NCI-H2171 (cell line): ENCODE measurements at regions not wholly inside any gene's neighbourhood (a gene's known extent, or its start where the extent isn't known, plus 50 kb on each side); places are given as distances from the start of the nearest gene placed in this dataset.

Experiments
- DNase-seq: peaks from one replicate; lab custom pipeline; 2025; lab: John Stamatoyannopoulos, UW

GRCh38 chr6:19454721-19455392 lies 382.3 kb upstream of the ID4 start:
- DNase-seq = no peak

DNA sequence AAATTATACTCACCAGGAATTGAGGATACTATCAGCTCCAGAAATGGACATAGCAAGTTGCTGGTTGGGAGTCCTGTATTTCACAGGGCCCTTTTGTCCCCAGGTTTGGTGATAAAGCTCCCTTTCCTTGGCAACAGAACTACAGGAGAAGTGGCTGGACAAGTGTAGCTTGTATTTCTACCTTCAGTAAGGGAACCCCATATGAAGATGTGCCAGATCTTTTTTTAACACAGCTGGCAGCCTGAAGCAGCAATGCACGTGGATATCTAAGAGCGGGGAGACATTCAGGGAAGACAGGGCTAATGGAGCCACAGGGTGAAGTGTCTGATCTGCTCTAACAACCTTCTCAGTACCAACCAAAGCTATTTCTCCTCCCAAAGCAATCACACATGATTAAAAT lies 373.9 kb upstream of the ID4 start:
- no peak for DNase-seq

GRCh38 chr6:19463925-19464324 lies 373.2 kb upstream of the ID4 start:
- DNase-seq = no peak

- DNase-seq = peak; percentile 68
Measured at GRCh38 chr6:19465256-19465655, 371.9 kb upstream of the ID4 start.

DNA sequence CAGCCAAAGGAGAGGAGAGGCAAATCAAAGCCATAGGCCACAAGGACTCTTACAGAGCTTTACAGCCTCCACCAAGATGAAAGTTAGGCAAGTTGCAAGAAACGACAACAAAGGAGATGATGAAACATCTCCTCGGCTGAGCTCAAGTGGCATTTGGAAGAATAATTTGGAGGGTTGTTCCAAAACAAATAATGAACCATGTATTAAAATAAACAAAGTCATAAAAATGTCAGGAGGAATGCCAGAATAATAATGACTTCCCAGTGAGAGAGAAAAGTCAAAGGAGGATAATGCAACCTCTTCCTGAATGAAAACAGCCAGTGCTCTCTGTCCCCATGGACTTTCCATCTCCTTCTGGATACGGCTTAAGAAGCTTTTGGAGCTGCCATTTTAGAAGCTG lies 371.4 kb upstream of the ID4 start:
- no peak for DNase-seq

DNA sequence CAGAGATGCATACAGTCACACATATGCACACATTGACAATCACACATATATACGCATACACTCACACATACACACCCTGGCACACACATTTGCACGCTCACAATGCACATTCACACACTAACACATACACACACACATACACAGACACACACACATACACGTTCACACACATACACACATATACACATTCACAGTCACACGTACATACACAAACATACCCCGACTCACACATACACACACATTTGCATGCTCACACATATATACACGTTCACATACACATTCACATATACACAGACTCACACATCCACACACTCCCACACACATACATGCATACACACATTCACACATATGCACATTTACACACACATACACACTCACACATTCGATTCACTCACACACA lies 366.8 kb upstream of the ID4 start:
- DNase-seq = no peak

GRCh38 chr6:19472153-19472552 lies 365.0 kb upstream of the ID4 start:
- DNase-seq = no peak

DNA sequence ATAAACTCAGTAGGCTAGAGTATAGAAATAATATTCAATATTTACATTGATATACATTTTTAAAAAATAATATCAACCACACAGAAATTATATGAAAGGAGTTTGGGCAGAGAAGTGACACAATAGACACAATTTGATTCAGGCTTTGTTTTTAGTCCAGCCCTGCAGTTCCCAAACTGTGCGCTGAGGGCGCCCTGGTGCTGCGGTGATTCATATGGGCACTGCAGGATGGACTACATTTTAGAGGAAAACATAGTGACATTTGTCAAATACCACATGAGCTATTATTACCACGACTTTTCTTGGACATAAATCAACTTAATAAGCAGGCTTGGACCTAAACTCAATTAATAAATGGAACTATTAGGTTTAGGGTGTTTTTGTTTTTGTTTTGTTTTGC lies 364.3 kb upstream of the ID4 start:
- DNase-seq = no peak

DNA sequence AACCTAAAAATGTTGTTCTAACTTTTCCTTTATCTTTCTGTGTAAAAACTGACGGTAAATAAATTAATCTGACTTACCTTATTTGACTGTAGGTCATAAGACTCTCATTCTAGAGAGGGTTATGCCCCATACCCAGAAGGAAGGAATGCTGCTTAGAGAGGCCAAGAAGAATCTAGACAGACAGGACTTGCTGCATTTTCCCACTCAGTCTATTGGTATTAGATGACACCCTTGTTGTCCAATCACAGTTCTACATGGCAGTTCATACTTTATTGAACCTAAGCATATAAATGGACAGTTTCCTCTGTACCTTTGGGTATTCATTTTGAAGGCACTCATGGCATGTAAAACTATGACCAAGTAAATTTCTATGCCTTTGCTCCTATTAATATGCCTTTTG lies 359.6 kb upstream of the ID4 start:
- DNase-seq = no peak

DNA sequence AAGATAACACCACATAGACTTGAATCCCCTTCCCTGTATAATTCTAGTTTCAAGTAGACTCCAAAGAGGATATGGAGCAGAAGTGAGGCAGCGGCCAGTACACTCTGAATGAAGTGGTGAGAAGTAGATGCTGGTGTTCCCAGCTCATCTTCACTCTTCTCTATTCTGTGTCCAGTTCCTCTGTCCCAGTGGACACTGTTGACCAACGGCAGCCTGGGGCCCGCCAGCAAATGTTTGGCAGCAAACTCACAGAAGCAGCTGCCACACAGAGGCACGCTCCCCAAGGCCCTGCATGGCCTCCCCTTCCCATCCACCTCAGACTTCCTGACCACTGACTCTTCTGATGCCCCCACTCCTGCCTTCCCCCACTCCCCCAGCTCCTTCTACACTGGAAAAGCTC lies 358.9 kb upstream of the ID4 start:
- DNase-seq = no peak

- DNase-seq = no peak
Measured at GRCh38 chr6:19478992-19479391, 358.2 kb upstream of the ID4 start.

- DNase-seq = no peak
Measured at GRCh38 chr6:19479551-19479950, 357.6 kb upstream of the ID4 start.

- DNase-seq = no peak
Measured at GRCh38 chr6:19492636-19493405, 344.3 kb upstream of the ID4 start.

GRCh38 chr6:19501737-19502245 lies 335.4 kb upstream of the ID4 start:
- no peak for DNase-seq

DNA sequence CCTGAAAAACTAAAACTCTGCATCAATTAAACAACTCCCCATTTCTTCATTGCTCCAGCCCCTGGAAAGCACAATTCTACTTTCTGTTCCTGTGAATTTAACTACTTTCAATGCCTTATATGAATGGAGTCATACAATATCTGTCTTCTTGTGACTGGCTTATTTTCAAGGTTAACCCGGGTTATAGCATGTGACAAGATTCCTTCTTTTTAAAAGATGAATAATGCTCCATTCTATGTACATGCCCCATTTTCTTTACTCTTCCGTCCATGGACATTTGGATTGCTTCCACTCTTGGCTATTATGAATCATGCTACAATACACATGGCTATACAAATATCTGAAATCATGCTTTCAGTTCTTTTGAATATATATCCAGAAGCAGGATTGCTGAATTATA lies 334.9 kb upstream of the ID4 start:
- DNase-seq = no peak

DNA sequence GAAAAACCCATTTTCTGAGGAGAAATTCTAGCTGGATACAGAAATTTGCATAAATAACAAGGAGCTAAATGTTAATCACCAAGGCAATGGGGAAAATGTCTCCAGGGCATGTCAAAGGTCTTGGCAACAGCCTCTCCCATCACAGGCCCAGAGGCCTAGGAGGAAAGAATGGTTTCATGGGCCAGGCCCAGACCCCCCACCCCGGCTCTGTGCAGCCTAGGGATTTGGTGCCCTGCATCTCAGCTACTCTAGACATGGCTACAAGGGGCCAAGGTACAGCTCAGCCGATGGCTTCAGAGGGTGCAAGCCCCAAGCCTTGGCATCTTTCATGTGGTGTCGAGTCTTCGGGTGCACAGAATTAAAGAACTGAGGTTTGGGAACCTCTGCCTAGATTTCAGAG lies 321.2 kb upstream of the ID4 start:
- DNase-seq = no peak

DNA sequence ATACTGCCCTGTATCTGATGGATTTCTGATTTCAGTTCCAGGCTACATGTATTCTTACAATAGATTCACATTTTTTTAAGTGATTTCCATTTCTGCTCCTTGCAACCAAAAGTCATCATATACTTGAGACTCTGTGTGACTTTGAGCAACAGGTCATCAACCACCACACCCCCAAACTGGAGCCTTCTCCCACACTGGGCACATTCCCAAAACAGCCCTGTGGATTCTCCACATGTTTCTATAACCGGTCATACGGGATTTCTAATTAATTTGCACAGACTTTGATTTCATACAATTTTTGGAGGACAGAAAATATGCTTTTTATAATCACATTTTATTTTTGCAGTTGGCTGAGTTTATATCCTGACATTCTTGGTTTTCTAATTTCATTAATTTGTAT lies 317.2 kb upstream of the ID4 start:
- no peak for DNase-seq

- no peak for DNase-seq
Measured at GRCh38 chr6:19524366-19525186, 312.6 kb upstream of the ID4 start.

DNA sequence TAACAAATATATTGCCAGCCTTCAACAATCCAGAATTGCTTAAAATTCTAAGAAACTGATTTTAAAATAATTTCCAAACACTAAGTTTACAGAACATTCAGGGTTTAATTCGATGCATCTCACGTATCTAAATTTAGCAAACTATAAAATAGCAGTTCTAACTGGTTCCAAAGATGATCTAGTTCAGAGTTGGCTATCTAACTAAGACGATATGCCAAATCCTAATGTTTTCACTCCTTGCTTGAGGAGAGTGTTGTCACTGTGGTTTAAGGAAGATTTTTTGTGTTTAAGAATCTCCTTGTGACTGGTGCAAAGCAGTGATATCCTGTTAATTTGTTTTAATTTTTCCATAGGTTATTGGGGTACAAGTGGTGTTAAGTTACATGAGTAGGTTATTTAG lies 311.5 kb upstream of the ID4 start:
- DNase-seq = no peak

DNA sequence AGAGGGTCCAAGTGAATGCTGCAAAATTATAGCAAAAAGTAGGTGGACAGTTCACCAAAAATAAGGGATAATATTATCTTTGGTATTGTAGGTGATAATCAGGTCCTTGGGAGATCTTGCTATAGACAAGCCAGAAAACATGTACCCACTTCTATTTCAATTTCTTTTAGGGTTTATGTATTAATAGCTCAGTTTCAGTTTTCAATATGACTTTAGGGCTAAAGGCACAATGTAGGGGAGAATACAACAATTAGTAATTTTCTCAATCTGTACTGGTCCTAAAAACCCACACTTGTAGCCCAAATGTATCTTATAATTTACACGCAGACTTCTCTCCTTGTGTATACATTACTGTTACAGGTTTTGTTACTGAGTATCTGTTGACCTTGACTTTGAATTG lies 307.0 kb upstream of the ID4 start:
- DNase-seq = no peak

- DNase-seq = no peak
Measured at GRCh38 chr6:19535351-19535750, 301.8 kb upstream of the ID4 start.

GRCh38 chr6:19536838-19537237 lies 300.3 kb upstream of the ID4 start:
- DNase-seq = no peak

DNA sequence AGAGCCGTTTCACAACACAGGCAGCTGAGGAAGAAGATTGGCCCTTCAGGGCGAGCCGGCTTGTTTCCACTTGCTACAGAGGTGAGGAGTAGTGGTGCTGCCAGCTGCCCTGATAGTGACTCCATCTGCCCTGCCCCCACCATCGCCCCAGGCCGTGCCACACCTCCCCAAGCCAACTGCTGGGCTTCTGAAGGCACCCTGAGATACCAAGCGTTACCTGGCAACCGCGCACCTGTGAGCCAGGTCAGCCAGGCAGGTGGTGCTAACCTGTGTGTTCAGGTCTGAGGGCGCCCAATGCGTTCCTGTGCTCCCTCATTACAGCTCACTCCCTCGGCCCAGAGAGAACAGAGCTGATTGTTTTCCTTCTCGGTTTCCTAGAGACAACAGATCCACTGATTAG lies 299.1 kb upstream of the ID4 start:
- peak; percentile 97 for DNase-seq
